ENCODE measurements at regions not wholly inside any gene's neighbourhood (a gene's known extent, or its start where the extent isn't known, plus 50 kb on each side); places are given as distances from the start of the nearest gene placed in this dataset.
"Not testable (repeated sequence)": the region's sequence is repeated elsewhere in the genome, so short reads cannot be mapped to it uniquely, and the experiment has no call there.

GRCh38 chr17:33838281-33838680, 416.8 kb upstream of the CCL2 start:
- Mint-ChIP-seq H3K4me3 (no peak overlapping the region), H3K36me3 (ENCODE audit: low read depth) (no peaks in the 10 kb centered on the region), H3K27me3 (peaks cover 22% of the 10 kb centered on the region), H3K4me1 (ENCODE audit: low read depth) (no peaks in the 10 kb centered on the region), H3K9me3 (no peaks in the 10 kb centered on the region), H3K27ac (no peak overlapping the region)
- DNase-seq = no peak

GRCh38 chr17:33847900-33848299, 407.2 kb upstream of the CCL2 start:
- Mint-ChIP-seq H3K9me3 (no peaks in the 10 kb centered on the region), H3K27me3 (no peaks in the 10 kb centered on the region), H3K4me1 (ENCODE audit: low read depth) (no peaks in the 10 kb centered on the region), H3K4me3 (no peak overlapping the region), H3K36me3 (ENCODE audit: low read depth) (no peaks in the 10 kb centered on the region), H3K27ac (no peak overlapping the region)
- DNase-seq = no peak

- Mint-ChIP-seq H3K9me3 (no peaks in the 10 kb centered on the region), H3K27me3 (no peaks in the 10 kb centered on the region), H3K27ac (no peak overlapping the region), H3K36me3 (ENCODE audit: low read depth) (no peaks in the 10 kb centered on the region), H3K4me1 (ENCODE audit: low read depth) (no peaks in the 10 kb centered on the region), H3K4me3 (no peak overlapping the region)
- no peak for DNase-seq
Measured at GRCh38 chr17:33848433-33848832, 406.7 kb upstream of the CCL2 start.

GRCh38 chr17:33854596-33854995, 400.5 kb upstream of the CCL2 start:
- no peak for DNase-seq
- Mint-ChIP-seq H3K4me3 (no peak overlapping the region), H3K4me1 (ENCODE audit: low read depth) (no peaks in the 10 kb centered on the region), H3K36me3 (ENCODE audit: low read depth) (no peaks in the 10 kb centered on the region), H3K27me3 (peaks cover 21% of the 10 kb centered on the region), H3K27ac (no peak overlapping the region), H3K9me3 (no peaks in the 10 kb centered on the region)

GRCh38 chr17:33858121-33858520, 397.0 kb upstream of the CCL2 start:
- Mint-ChIP-seq H3K27me3 (peaks cover 29% of the 10 kb centered on the region), H3K27ac (no peak overlapping the region), H3K9me3 (no peaks in the 10 kb centered on the region), H3K36me3 (ENCODE audit: low read depth) (no peaks in the 10 kb centered on the region), H3K4me1 (ENCODE audit: low read depth) (no peaks in the 10 kb centered on the region), H3K4me3 (no peak overlapping the region)
- no peak for DNase-seq

- DNase-seq = no peak
- no peaks in the 10 kb centered on the region for H3K9me3 Mint-ChIP-seq
- H3K4me3 Mint-ChIP-seq = no peak overlapping the region
- H3K27ac Mint-ChIP-seq = no peak overlapping the region
- H3K4me1 Mint-ChIP-seq (ENCODE audit: low read depth) = no peaks in the 10 kb centered on the region
- no peaks in the 10 kb centered on the region for H3K36me3 Mint-ChIP-seq (ENCODE audit: low read depth)
- H3K27me3 Mint-ChIP-seq = peaks cover 29% of the 10 kb centered on the region
Measured at GRCh38 chr17:33858682-33859081, 396.4 kb upstream of the CCL2 start.

GRCh38 chr17:33862772-33863602, 392.1 kb upstream of the CCL2 start:
- Mint-ChIP-seq H3K4me3 (no peak overlapping the region), H3K4me1 (ENCODE audit: low read depth) (no peaks in the 10 kb centered on the region), H3K27me3 (peaks cover 27% of the 10 kb centered on the region)

GRCh38 chr17:33864758-33865229, 390.3 kb upstream of the CCL2 start:
- peaks cover 23% of the 10 kb centered on the region for H3K27me3 Mint-ChIP-seq

More at GRCh38 chr17:33862772-33863602, 392.1 kb upstream of the CCL2 start:
- DNase-seq = no peak
- Mint-ChIP-seq H3K27ac (no peak overlapping the region), H3K9me3 (no peaks in the 10 kb centered on the region), H3K36me3 (ENCODE audit: low read depth) (no peaks in the 10 kb centered on the region)

GRCh38 chr17:33868899-33869298, 386.2 kb upstream of the CCL2 start:
- H3K27ac Mint-ChIP-seq = no peak overlapping the region
- no peaks in the 10 kb centered on the region for H3K4me1 Mint-ChIP-seq (ENCODE audit: low read depth)
- peaks cover 25% of the 10 kb centered on the region for H3K27me3 Mint-ChIP-seq
- no peak overlapping the region for H3K4me3 Mint-ChIP-seq
- H3K9me3 Mint-ChIP-seq = no peaks in the 10 kb centered on the region
- no peaks in the 10 kb centered on the region for H3K36me3 Mint-ChIP-seq (ENCODE audit: low read depth)
- DNase-seq = no peak

More at GRCh38 chr17:33864758-33865229, 390.3 kb upstream of the CCL2 start:
- H3K27ac Mint-ChIP-seq = no peak overlapping the region
- no peaks in the 10 kb centered on the region for H3K9me3 Mint-ChIP-seq
- H3K4me3 Mint-ChIP-seq = no peak overlapping the region
- H3K36me3 Mint-ChIP-seq (ENCODE audit: low read depth) = no peaks in the 10 kb centered on the region
- no peaks in the 10 kb centered on the region for H3K4me1 Mint-ChIP-seq (ENCODE audit: low read depth)
- no peak for DNase-seq

- H3K27ac Mint-ChIP-seq = no peak overlapping the region
- no peaks in the 10 kb centered on the region for H3K9me3 Mint-ChIP-seq
- H3K4me3 Mint-ChIP-seq = no peak overlapping the region
- H3K4me1 Mint-ChIP-seq (ENCODE audit: low read depth) = no peaks in the 10 kb centered on the region
- no peak for DNase-seq
- peaks cover 29% of the 10 kb centered on the region for H3K27me3 Mint-ChIP-seq
- H3K36me3 Mint-ChIP-seq (ENCODE audit: low read depth) = no peaks in the 10 kb centered on the region
Measured at GRCh38 chr17:33870936-33871335, 384.1 kb upstream of the CCL2 start.

GRCh38 chr17:33871720-33872540, 383.2 kb upstream of the CCL2 start:
- Mint-ChIP-seq H3K36me3 (ENCODE audit: low read depth) (no peaks in the 10 kb centered on the region), H3K27ac (no peak overlapping the region), H3K4me3 (no peak overlapping the region), H3K27me3 (peaks cover 33% of the 10 kb centered on the region), H3K9me3 (no peaks in the 10 kb centered on the region), H3K4me1 (ENCODE audit: low read depth) (no peaks in the 10 kb centered on the region)
- DNase-seq = no peak

GRCh38 chr17:33873201-33873617, 381.9 kb upstream of the CCL2 start:
- no peaks in the 10 kb centered on the region for H3K9me3 Mint-ChIP-seq
- H3K4me3 Mint-ChIP-seq = no peak overlapping the region
- H3K27me3 Mint-ChIP-seq = peaks cover 37% of the 10 kb centered on the region
- no peak for DNase-seq
- H3K36me3 Mint-ChIP-seq (ENCODE audit: low read depth) = no peaks in the 10 kb centered on the region
- H3K4me1 Mint-ChIP-seq (ENCODE audit: low read depth) = no peaks in the 10 kb centered on the region
- H3K27ac Mint-ChIP-seq = no peak overlapping the region

GRCh38 chr17:33874617-33875060, 380.4 kb upstream of the CCL2 start:
- no peaks in the 10 kb centered on the region for H3K36me3 Mint-ChIP-seq (ENCODE audit: low read depth)
- no peak for DNase-seq
- no peak overlapping the region for H3K4me3 Mint-ChIP-seq
- H3K27ac Mint-ChIP-seq = no peak overlapping the region
- peaks cover 44% of the 10 kb centered on the region for H3K27me3 Mint-ChIP-seq
- no peaks in the 10 kb centered on the region for H3K9me3 Mint-ChIP-seq
- no peaks in the 10 kb centered on the region for H3K4me1 Mint-ChIP-seq (ENCODE audit: low read depth)

GRCh38 chr17:33875973-33876372, 379.1 kb upstream of the CCL2 start:
- H3K27me3 Mint-ChIP-seq = peaks cover 44% of the 10 kb centered on the region
- no peaks in the 10 kb centered on the region for H3K9me3 Mint-ChIP-seq
- H3K4me3 Mint-ChIP-seq = no peak overlapping the region
- DNase-seq = no peak
- no peaks in the 10 kb centered on the region for H3K4me1 Mint-ChIP-seq (ENCODE audit: low read depth)
- no peak overlapping the region for H3K27ac Mint-ChIP-seq
- H3K36me3 Mint-ChIP-seq (ENCODE audit: low read depth) = no peaks in the 10 kb centered on the region

- not testable (repeated sequence) for H3K9me3 Mint-ChIP-seq; H3K27ac Mint-ChIP-seq; H3K4me3 Mint-ChIP-seq; H3K4me1 Mint-ChIP-seq (ENCODE audit: low read depth); DNase-seq; H3K36me3 Mint-ChIP-seq (ENCODE audit: low read depth)
- H3K27me3 Mint-ChIP-seq = peaks cover 13% of the 10 kb centered on the region
Measured at GRCh38 chr17:33882273-33882672, 372.8 kb upstream of the CCL2 start.
